Endothelial cell of hepatic sinusoid (primary cell): ENCODE measurements at regions not wholly inside any gene's neighbourhood (a gene's known extent, or its start where the extent isn't known, plus 50 kb on each side); places are given as distances from the start of the nearest gene placed in this dataset.

ENCODE experiments used
- in situ Hi-C: cut with HindIII; loops from 2 replicates; pipeline ENCODE4 v1.10.0; 2017; ENCODE audit warnings: low sequenced_read_pairs

DNA sequence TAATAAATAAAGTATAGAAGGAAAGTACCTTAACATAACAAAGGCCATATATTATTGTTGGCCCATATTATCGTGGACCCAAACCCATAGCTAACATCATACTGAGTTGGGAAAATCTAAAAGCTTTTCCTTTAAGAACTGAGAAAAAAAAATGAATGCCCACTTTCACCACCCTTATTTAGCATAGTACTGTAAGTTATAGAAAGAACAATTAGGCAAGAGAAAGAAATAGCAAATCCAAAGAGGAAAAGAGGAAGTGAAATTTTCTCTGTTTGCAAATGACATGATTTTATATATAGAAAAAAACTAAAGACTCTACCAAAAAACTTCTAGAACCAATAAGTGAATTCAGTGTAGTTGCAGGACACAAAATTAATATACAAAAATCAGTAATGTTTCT lies 1854.6 kb downstream of the PCDH7 start:
- in situ Hi-C loops = no loop called here

DNA sequence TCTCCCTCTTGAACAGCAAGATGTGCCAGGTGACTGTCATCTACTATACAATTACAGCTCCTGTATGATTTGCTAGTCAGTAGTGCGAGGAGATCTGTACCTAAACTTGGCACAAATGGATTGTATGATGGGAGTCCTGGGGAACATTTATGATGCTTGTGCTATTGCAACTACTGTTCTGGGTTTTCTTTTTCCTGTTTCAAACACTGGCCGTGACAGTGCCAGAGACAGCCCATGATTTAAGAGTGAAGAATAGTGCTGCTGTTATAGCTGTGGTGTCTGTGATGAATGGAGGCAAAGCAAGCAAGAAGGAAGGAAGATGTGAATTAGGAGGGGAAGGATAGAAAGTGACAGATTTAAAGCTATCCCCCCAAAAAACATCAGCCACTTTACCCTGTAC lies 1868.9 kb downstream of the PCDH7 start:
- in situ Hi-C loops = no loop called here

DNA sequence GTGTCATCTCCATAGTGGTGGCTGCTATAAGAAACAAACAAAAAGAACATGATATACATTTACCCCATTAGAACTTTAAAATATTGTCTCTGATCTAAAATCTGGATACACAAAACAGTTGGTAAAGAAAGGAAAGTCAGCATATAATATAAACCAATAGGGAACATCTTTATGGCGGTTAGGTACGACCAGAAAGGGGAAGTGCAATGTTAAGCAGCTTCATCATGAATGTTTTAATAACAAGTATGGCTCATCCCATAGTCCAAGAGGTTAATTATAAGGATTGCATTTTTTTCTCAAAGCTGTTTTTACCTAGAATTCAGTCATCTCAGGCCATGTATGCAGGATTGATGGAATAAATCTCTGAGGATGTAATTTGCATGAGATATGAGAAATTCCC lies 1869.7 kb downstream of the PCDH7 start:
- in situ Hi-C loops = no loop called here

DNA sequence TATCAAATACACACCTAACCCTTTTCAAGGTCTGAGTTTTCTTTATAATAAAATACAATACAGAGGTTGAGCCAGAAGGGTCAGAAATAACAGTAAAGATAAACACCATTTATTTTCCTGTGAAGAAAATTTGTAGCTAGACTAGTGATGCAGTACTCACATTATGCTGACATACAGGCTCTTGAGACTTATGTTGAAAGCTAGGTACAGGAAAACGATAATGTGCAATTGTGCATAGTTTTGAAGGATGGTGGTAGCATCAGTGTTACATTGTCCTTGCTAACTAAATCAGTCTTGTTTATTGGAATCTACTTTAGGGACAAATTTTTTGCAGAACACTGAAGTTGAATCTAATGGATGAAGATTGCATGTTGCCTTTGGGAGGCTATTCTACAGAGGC lies 1877.2 kb downstream of the PCDH7 start:
- in situ Hi-C loops = loop anchor here (5.0 kb wide), 1 partner anchor 85 kb away; no protein-coding TSS in a partner anchor

DNA sequence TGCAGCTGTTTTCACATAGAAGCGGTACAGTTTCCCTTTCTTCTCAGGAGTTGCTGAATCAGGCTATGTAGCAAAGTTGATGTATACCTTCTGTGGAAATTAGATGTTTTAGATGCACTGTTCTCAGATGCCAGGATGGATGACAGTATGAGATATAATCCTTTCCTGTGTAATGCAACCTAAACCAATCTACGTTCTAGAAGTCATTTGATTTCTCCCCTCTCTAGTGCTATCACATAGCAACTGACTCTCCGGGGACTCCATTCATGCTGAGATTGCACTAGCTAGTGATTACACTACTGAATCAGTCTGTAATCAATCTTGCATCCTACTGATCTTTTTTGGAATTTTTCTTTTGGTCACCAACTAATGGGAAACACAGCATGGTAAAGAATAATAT lies 1881.7 kb downstream of the PCDH7 start:
- in situ Hi-C loops = no loop called here

DNA sequence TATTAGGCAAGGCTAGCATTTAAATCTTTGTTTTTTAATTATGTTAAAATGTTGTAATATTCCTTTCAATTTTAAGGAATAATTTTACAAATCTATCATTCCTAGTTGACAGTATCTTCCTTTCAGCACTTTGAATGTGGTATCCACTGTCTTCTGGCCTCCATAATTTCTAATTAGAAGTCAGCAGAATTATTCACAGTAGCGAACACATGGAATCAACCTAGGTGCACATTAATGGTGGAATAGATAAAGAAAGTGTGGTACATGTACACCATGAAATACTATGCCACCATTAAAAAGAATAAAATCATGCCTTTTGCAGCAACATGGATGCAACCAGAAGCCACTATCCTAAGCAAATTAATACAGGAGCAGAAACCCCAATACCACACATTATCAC lies 1887.8 kb downstream of the PCDH7 start:
- in situ Hi-C loops = no loop called here

DNA sequence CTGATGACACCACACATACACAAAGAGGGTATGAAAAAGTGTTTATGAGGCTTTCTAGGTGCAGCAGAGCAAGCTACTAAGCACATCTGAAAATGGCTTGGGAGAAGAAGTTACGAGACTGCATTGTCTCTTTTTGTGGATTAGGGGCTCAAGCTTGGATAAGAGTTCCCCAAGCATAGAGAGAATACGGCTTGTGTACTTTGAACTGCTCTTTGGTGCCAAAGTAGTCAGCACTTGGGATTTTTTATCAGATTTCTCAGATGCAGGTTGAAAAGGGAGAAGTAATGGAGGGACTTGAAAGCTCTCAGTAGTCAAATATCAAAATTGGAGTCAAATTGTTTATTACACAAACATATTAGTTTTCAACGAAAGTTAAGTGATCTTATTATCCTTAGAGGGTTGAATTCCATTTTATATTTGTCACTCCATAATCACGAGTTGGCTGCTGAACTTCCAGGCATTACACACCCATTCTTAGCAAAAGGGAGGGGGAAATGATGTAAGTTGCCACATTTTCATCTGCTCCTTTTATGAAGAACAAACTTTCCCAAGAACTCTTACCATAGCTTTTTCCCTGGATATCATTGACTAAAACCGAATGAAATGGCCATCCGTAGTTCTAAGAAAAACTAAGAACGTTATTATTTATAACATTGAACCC lies 1904.9 kb downstream of the PCDH7 start:
- in situ Hi-C loops = no loop called here

DNA sequence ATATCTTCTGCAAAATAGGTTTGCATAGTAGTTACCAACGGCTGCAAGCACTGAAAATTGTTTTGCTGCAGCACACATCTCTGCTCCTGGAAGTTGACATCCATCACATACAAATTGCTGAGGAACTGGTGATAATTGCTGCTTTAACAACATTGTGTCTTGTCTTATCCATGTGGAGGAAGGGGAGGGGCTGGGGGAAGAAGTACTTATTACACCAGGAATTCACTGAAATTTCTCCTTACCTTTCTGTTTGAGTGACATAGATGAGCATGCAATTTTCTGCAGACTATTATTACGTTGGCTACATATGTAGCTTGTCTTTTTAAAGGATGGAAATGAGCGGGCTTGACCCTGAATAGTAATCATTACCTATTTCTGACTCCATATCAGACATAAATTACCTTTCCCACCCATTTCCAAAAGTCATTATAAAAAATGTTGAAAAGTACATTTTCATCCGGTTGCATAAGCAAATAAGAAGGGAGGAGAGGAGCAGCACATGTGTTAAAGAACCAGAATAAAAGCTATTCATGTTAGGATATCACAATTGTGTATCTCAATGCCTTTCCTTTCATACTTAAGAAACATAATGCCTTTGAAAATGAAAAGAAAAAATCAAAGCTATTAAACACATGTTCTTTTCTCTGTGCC lies 1905.6 kb downstream of the PCDH7 start:
- in situ Hi-C loops = no loop called here

DNA sequence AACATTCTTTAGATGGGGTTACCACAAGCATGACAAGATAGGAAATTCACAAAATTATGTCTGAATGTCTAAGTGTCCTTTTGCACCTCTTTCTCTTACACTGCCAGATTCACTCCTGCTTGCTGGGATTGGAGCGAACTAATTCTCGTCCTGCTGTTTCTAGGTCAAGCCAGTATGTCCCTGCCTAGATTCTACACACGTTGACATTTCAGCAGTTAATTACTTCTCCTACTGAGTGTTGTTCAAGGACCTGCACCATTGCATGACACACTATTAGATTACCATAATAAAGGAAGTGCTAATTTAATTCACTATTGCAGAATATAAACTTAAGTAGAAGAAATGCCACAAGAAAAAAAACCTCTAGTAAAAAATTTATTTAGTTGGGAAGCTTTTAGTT lies 1911.7 kb downstream of the PCDH7 start:
- in situ Hi-C loops = no loop called here

DNA sequence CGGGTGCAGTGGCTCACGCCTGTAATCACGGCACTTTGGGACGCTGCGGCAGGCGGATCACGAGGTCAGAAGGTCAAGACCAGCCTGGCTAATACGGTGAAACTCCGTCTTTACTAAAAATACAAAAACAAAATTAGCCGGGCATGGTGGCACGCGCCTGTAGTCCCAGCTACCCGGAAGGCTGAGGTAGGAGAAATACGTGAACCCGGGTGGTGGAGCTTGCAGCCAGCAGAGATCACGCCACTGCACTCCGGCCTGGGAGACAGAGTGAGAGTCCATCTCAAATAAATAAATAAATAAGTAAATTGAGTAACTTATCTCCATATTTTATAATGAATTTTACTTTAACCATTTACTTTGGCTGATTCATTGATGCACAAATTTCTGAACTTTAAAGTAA lies 1913.3 kb downstream of the PCDH7 start:
- in situ Hi-C loops = no loop called here

DNA sequence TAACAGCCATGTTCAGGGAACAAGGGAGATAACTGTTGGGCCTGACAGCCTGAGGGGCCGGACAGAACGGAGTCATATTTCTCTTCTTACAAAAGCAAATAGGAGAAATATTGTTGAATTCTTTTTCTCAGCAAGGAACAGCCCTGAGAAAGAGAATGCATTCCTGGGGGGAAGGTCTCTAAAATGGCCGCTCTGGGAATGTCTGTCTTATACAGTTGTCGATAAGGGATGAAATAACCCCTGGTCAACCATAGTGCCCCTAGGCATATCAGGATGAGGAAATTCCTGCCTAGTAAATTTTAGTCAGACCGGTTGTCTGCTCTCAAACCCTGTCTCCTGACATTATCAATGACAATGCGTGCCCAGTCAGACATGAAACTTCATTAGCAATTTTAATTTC lies 1925.5 kb downstream of the PCDH7 start:
- in situ Hi-C loops = no loop called here

DNA sequence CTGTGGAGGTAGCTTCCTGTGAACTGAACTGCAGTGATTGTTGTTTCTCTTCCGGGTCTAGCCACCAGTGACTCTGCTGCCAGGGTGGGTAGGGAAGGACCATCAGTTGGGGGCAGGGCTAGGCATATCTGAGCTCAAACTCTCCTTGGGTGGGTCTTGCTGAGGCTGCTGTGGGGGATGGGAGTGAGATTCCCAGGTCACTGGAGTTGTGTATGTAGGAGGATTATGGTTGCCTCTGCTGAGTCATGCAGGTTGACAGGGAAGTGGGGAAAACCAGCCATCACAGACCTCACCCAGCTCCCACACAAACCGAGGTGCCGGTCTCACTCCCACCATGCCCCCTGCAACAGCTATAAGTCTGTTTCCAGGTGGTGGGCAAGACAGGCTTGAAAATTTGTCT lies 1937.8 kb downstream of the PCDH7 start:
- in situ Hi-C loops = no loop called here

DNA sequence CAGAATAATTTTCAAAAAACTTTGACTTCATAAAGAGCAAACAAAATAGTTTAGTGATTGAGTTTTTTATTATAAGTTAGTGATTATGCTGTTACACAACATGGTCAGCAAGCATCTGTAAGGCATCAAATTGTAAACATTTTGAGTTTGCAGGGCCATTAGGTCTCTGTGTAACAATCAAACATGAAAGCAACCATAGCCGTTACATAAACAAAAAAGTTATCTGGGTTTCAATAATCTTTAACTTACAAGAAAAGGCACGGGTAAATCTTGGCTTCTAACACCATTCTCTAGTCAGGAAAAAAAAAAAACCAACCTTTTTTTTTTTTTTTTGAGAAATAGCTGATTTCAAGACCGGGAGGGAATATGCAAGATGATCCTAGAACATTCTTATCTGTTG lies 1941.1 kb downstream of the PCDH7 start:
- in situ Hi-C loops = no loop called here

DNA sequence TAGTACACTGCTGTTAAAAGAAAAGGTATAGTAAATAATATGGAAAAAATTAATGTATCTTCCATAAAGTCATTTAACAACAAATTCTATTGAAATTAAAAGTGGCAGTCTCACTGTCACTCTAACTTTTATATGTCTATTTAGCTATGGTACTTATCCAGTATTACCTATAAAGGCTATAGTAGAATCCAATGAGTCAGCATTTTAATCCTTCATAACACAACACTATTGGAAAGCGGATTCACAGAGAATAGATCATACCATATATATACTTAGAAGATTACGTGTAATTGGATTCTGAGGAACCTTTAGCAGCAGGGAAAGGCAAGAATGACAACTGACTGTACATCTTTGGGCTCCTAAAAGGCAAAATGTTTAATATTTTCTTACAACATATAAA lies 1942.6 kb downstream of the PCDH7 start:
- in situ Hi-C loops = no loop called here

DNA sequence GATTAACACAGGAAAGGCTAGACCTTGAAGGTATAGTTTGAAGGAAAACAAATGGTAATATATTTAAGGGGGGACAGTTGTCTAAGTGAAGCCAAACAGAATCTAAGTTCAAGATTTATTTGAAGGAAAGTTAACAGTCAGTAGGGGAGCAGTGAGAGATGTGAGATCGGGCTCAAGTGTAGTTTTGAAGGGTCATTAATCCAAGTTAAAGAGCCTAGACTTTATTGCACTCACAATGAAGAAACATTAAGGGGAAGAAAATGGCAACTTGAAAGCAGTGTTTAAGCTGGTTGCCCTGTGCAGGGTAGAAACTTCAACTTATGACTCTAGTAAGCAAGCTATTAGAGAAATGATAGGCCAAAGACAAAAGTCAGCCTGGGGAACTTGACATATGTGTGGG lies 1952.2 kb downstream of the PCDH7 start:
- in situ Hi-C loops = no loop called here

DNA sequence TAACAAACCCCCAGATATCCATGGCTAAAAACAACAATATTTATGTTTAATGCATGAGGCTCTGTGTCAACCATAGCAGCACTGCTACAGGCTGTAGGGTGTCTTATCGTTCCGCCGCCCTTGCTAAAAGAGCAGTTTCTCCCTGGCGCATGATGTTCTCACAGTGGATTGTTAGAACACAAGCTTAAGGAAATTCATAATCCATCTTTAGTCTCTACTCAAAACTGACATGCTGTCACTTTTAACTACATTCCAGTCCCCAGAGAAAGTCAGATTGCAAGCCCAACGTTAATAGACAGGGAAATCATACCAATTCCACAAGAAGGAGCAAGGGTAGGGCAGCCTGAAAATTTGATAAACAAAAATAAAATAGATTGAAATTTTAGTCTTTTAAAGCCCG lies 1960.8 kb downstream of the PCDH7 start:
- in situ Hi-C loops = loop anchor here (5.0 kb wide), 1 partner anchor 84 kb away; no protein-coding TSS in a partner anchor

DNA sequence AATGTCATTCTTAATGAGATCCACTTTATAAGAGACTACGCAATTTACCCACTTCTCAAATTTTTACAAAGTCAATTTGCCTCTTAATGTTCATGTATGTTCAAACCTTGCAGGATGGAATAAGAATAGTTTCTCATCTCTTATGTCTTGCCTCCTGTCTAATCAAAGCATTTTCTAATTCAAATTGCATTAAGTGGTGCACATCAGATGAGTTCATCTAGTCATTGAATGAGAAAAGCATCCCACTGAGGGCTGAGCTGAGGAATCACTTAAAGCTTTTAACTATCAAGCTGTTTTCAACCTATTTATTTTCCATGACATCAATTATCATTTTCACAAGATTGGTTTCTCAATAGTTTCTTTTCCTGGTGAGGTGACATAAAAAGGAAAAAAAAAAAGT lies 1964.0 kb downstream of the PCDH7 start:
- in situ Hi-C loops = loop anchor here (5.0 kb wide), 1 partner anchor 87 kb away; no protein-coding TSS in a partner anchor

DNA sequence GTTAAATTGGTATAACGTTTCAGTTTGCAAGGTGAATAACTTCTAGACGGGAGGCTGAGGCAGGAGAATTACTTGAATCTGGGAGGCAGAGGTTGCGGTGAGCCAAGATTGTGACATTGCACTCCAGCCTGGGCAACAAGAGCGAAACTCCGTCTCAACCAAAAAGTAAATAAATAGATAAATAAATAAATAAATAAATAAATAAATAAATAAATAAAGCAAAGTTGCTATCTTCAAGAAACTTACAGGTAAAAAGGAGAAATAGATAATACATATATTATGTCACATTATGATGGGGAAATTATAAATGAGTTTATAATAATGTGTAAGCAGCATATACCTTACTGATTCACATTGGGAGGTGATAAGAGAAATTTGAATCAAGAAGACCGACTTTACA lies 1966.0 kb downstream of the PCDH7 start:
- in situ Hi-C loops = no loop called here

DNA sequence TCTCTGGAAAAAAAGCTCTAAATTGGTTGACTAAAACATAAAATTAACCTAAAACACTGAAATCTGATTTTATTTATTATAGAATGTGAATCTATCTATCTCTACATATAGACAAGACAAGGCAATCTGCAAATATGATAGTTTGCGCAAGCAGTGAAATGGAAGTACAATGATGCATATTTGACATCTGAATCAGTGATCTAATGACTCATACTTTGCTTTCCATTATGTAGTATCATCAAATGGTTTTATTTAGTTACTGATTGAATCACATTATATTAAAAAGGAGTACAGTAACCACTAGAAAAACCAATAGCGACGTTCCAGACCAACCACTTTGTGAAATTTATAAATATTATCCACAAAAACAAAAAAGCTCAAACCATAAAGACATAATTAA lies 1969.3 kb downstream of the PCDH7 start:
- in situ Hi-C loops = no loop called here

DNA sequence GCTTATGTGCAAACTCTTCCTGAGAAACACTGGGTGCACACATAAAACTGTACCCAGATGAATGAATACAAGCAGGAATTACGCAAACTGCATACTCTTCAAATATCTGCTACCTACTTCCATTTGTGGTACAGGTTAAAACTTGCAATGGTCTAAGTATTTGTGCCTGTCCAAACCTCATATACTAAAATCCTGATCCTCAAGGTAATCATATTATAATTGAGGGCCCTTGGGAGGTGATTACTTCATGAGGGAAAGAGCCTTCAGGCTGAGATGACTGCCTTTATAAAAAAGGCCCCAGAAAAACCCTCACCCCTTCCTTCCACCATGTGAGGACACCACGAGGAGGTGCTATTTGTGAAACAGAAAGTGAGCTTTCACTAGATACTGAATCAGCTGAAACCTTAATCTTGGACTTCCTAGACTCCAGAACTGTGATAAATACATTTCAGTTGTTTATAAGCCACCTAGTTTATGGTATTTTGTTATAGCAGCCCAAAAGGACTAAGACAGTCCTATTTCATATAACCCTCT lies 1977.2 kb downstream of the PCDH7 start:
- in situ Hi-C loops = no loop called here

DNA sequence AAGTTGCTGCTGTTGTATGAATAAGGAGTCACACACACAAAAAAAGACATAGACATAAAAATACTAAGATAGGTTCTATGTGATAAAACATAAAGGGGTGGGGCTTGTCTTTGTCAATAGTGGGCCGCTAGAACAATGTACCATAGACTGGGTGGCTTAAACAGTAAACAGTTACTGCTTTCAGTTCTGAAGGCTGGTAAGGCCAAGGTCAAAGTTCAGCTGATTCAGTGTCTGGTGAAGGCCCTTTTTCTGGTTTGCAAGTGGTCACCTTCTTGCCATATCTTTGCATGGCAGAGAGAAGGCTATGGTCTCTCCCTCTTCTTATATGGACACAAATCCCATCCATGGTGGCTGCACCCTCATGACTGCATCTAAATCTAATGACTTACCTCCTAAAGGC lies 1980.7 kb downstream of the PCDH7 start:
- in situ Hi-C loops = no loop called here

DNA sequence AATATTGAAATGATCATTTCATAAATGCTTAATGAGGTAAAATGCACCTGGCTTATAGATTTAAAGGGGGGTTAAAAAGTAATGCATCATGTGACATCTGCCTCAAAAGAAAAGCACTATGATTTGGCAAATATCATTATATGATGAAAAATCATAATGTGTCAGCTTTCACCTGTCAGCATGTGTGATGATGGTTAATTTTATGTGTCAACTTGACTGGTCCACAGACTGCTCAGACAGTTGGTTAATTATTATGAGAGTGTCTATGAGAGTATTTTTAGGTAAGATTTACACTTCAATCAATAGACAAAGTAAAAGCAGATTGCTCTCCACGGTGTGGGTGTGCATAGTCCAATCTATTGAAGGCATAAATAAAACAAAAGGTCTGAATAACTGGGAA lies 1986.7 kb downstream of the PCDH7 start:
- in situ Hi-C loops = no loop called here
